ENCODE measurements at regions not wholly inside any gene's neighbourhood (a gene's known extent, or its start where the extent isn't known, plus 50 kb on each side); places are given as distances from the start of the nearest gene placed in this dataset.
"Not testable (repeated sequence)": the region's sequence is repeated elsewhere in the genome, so short reads cannot be mapped to it uniquely, and the experiment has no call there.

- H3K4me3 Mint-ChIP-seq = no peak overlapping the region
- no peaks in the 10 kb centered on the region for H3K27me3 Mint-ChIP-seq (ENCODE audit: low read depth, poor library complexity)
- peaks cover 43% of the 10 kb centered on the region for H3K9me3 Mint-ChIP-seq
- no peaks in the 10 kb centered on the region for H3K36me3 Mint-ChIP-seq (ENCODE audit: low read depth)
- H3K27ac Mint-ChIP-seq = no peak overlapping the region
- no peak for DNase-seq
- TF ChIP-seq, protein P1, sequence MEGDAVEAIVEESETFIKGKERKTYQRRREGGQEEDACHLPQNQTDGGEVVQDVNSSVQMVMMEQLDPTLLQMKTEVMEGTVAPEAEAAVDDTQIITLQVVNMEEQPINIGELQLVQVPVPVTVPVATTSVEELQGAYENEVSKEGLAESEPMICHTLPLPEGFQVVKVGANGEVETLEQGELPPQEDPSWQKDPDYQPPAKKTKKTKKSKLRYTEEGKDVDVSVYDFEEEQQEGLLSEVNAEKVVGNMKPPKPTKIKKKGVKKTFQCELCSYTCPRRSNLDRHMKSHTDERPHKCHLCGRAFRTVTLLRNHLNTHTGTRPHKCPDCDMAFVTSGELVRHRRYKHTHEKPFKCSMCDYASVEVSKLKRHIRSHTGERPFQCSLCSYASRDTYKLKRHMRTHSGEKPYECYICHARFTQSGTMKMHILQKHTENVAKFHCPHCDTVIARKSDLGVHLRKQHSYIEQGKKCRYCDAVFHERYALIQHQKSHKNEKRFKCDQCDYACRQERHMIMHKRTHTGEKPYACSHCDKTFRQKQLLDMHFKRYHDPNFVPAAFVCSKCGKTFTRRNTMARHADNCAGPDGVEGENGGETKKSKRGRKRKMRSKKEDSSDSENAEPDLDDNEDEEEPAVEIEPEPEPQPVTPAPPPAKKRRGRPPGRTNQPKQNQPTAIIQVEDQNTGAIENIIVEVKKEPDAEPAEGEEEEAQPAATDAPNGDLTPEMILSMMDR (IDR thresholded peaks at IDR 0.05) = no peak
- H3K4me1 Mint-ChIP-seq = no peaks in the 10 kb centered on the region
Observed at GRCh38 chr5:105054406-105054805, 1491.8 kb upstream of the NUDT12 start.

DNA sequence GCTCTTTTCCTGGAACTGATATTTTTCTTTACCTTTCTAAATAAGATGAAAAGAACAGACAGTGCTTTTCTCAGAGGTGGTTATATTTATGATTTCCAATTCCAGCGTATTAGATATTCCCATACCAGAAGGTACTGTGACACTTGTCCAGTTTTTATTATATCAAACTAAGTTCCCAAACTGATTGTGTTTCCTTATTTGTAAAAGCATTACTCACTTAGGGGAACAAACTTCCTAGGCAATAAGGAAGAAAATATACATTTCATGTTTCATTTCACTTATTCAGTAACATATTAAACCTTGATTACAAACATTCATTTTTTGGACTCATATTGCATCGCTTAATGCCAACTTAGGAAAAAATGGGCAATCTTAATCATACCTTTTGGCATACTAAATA lies 1480.0 kb upstream of the NUDT12 start:
- TF ChIP-seq, protein P1 (IDR thresholded peaks at IDR 0.05) = no peak
- DNase-seq = no peak
- H3K27me3 Mint-ChIP-seq (ENCODE audit: low read depth, poor library complexity) = no peaks in the 10 kb centered on the region
- H3K9me3 Mint-ChIP-seq = no peaks in the 10 kb centered on the region
- no peak overlapping the region for H3K4me3 Mint-ChIP-seq
- no peaks in the 10 kb centered on the region for H3K4me1 Mint-ChIP-seq
- no peak overlapping the region for H3K27ac Mint-ChIP-seq
- no peaks in the 10 kb centered on the region for H3K36me3 Mint-ChIP-seq (ENCODE audit: low read depth)

DNA sequence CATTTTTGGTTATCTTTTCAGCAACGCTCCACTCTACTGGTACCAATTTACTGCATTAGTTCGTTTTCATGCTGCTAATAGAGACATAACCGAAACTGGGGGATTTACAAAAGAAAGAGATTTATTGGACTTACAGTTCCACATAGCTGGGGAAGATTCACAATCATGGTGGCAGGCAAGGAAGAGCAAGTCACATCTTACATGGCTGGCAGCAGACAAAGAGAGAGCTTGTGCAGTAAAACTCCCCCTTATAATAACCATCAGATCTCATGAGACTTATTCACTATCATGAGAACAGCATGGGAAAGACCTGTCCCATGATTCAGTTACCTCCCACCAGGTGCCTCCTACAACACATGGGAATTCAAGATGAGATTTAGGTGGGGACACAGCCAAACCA lies 1474.2 kb upstream of the NUDT12 start:
- H3K4me3 Mint-ChIP-seq; H3K27ac Mint-ChIP-seq; H3K4me1 Mint-ChIP-seq; H3K36me3 Mint-ChIP-seq (ENCODE audit: low read depth); H3K27me3 Mint-ChIP-seq (ENCODE audit: low read depth, poor library complexity); DNase-seq: not testable (repeated sequence)
- H3K9me3 Mint-ChIP-seq = peaks cover 17% of the 10 kb centered on the region

GRCh38 chr5:105034401-105034763 lies 1471.8 kb upstream of the NUDT12 start:
- no peaks in the 10 kb centered on the region for H3K27me3 Mint-ChIP-seq (ENCODE audit: low read depth, poor library complexity)
- H3K4me3 Mint-ChIP-seq = no peak overlapping the region
- no peaks in the 10 kb centered on the region for H3K4me1 Mint-ChIP-seq
- peaks cover 17% of the 10 kb centered on the region for H3K9me3 Mint-ChIP-seq
- no peaks in the 10 kb centered on the region for H3K36me3 Mint-ChIP-seq (ENCODE audit: low read depth)
- TF ChIP-seq, protein P1 (IDR thresholded peaks at IDR 0.05) = no peak
- no peak for DNase-seq
- H3K27ac Mint-ChIP-seq = no peak overlapping the region

DNA sequence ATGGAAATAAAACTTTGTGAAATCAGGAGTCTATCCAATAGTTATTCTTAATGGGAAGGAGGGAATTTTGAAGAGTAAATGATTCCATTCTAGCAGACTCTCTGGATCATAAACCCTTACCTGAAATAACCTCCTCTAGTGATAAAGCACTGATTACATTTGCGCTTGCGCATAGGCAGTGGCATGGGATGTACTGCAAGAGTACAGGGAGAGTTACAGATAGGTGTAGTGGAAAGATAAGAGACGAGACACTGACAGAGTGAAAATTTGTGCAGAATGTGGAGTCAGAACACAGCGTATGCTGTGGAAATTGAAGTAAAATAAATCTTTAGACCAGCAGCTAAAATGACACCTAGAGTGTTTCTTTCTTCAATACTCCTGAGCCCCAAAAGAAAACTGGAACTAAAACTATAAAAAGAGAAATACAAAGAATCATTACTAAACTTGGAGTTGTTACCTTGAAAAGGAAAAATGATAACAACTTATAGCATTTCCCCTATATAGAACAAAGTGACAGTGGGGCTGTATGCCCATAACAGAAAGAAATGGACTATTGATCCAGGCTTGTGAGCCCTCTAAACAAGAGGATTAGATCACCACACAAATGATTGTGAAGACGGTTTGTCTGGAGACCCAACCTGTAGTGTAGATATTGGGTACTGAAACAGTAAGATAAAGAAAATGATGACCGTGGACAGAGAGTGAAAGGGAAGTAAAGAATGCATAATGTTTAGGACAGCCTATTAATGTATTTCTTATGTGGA lies 1471.2 kb upstream of the NUDT12 start:
- TF ChIP-seq, protein P1 (IDR thresholded peaks at IDR 0.05) = no peak
- DNase-seq = no peak
- Mint-ChIP-seq H3K27me3 (ENCODE audit: low read depth, poor library complexity) (no peaks in the 10 kb centered on the region), H3K27ac (no peak overlapping the region), H3K4me3 (no peak overlapping the region), H3K36me3 (ENCODE audit: low read depth) (no peaks in the 10 kb centered on the region), H3K4me1 (no peaks in the 10 kb centered on the region), H3K9me3 (peaks cover 17% of the 10 kb centered on the region)

DNA sequence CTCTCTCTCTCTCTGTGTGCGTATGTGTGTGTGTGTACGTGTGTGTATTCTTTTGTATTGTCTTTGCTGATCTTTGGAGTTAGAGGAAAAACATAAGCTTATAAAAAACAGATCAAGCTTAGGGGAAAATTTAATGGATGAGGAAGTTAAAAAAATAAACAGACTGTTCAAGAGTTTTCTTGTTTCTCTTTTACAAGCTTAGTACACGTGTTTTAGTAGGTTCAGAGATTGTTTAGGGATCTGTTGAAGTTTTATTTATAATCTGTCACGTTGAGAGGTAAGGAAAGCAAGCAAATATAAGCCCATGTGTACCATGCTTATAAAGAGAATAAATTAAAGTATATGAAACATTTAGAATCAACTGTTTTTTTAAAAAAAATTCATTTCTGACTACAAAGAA lies 1470.3 kb upstream of the NUDT12 start:
- H3K27me3 Mint-ChIP-seq (ENCODE audit: low read depth, poor library complexity) = no peaks in the 10 kb centered on the region
- peaks cover 17% of the 10 kb centered on the region for H3K9me3 Mint-ChIP-seq
- no peaks in the 10 kb centered on the region for H3K4me1 Mint-ChIP-seq
- H3K27ac Mint-ChIP-seq = no peak overlapping the region
- H3K36me3 Mint-ChIP-seq (ENCODE audit: low read depth) = no peaks in the 10 kb centered on the region
- TF ChIP-seq, protein P1 (IDR thresholded peaks at IDR 0.05) = no peak
- DNase-seq = no peak
- no peak overlapping the region for H3K4me3 Mint-ChIP-seq

All from nephron progenitor cell (in vitro differentiated cells).